GM12878 (cell line): ENCODE measurements at regions not wholly inside any gene's neighbourhood (a gene's known extent, or its start where the extent isn't known, plus 50 kb on each side); places are given as distances from the start of the nearest gene placed in this dataset.

Experiments used
- ATAC-seq: fragments of 200-7000 bp; cut with Tn5 transposase; 3 replicates; pipeline ENCODE4 v1.9.1; 2020; ENCODE audit warnings: mild to moderate bottlenecking, moderate library complexity
- BruUV-seq: library from RNA; stranded (reverse); fragments of 400-500 nt; replicated peaks from 2 replicates; lab custom pipeline; 2021; lab: Mats Ljungman, UMichigan
- CTCF ChIA-PET: fragments of 300-600 bp; sonication (Branson Sonifier 250); formaldehyde crosslinking; extraction: SDS; loops from one replicate; lab custom pipeline; 2021; ENCODE audit warnings: inconsistent platforms; lab: Yijun Ruan, JAX
- POLR2A ChIA-PET: fragments of 350-600 bp; formaldehyde crosslinking; extraction: SDS; loops from one replicate; lab custom pipeline; 2021; ENCODE audit warnings: inconsistent platforms; lab: Charles Lee
- RAD21 ChIA-PET: fragments of 300-600 bp; sonication (Branson Sonifier 250); formaldehyde crosslinking; loops from one replicate; lab custom pipeline; 2023; ENCODE audit warnings: antibody characterized with exemption; ENCODE audit not compliant: unreplicated experiment; lab: Charles Lee
- SMC1A ChIA-PET: fragments of 300-600 bp; sonication (Branson Sonifier 250); formaldehyde crosslinking; loops from one replicate; lab custom pipeline; 2023; ENCODE audit not compliant: unreplicated experiment, uncharacterized antibody; lab: Charles Lee
- DNase-seq: peaks from one replicate; pipeline ENCODE4 v3.0.0-alpha.2; 2011; ENCODE audit warnings: low read depth, low spot score
- FAIRE-seq: peaks from 3 replicates; lab custom pipeline; 2011; peaks lifted over from hg19 to GRCh38; lab: Jason Lieb, UNC
- H2AFZ ChIP-seq: 2 replicates; pipeline ENCODE4 v1.6.0; 2011; ENCODE audit warnings: low read depth, low read length, control low read depth; ENCODE audit not compliant: control insufficient read depth
- H3K27ac ChIP-seq: 2 replicates; pipeline ENCODE4 v1.5.1; 2011; ENCODE audit warnings: control low read depth; ENCODE audit not compliant: control insufficient read depth, insufficient read depth
- H3K27me3 ChIP-seq, 2 experiments: replicated peaks in 1 of 2; 2 replicates each; pipeline versions ENCODE4 v1.6.0 to v1.6.1; 2011; ENCODE audit warnings: low read length in 1 of 2; ENCODE audit not compliant: control insufficient read depth in 2 of 2, insufficient read depth in 2 of 2
- H3K36me3 ChIP-seq, 2 experiments: 2 replicates each; pipeline ENCODE4 v1.5.1; 2011; ENCODE audit warnings: low read length in 1 of 2; ENCODE audit not compliant: control insufficient read depth in 2 of 2, insufficient read depth in 2 of 2
- H3K4me1 ChIP-seq: 2 replicates; pipeline ENCODE4 v1.6.1; 2011; ENCODE audit warnings: mild to moderate bottlenecking, low read length, moderate library complexity, mixed read lengths; ENCODE audit not compliant: control insufficient read depth, insufficient read depth
- H3K4me2 ChIP-seq: 2 replicates; pipeline ENCODE4 v1.6.0; 2011; ENCODE audit warnings: control low read depth; ENCODE audit not compliant: control insufficient read depth, insufficient read depth
- H3K4me3 ChIP-seq: fragments of 200-600 bp; sonication (generic); 2 replicates; pipeline ENCODE4 v1.5.1; 2016
- H3K79me2 ChIP-seq: 2 replicates; pipeline ENCODE4 v1.6.0; 2011; ENCODE audit warnings: low read length; ENCODE audit not compliant: control insufficient read depth, insufficient read depth
- H3K9ac ChIP-seq: 2 replicates; pipeline ENCODE4 v1.8.0; 2011; ENCODE audit warnings: low read length, control low read depth, mixed read lengths; ENCODE audit not compliant: control insufficient read depth, insufficient read depth
- H3K9me3 ChIP-seq: replicated peaks from 3 replicates; pipeline ENCODE4 v1.5.1; 2011; ENCODE audit warnings: mild to moderate bottlenecking, low read length; ENCODE audit not compliant: control insufficient read depth, insufficient read depth
- H4K20me1 ChIP-seq: 2 replicates; pipeline ENCODE4 v1.6.0; 2011; ENCODE audit not compliant: control insufficient read depth, insufficient read depth
- ATF3 ChIP-seq: IDR thresholded peaks from 2 replicates; pipeline ENCODE4 v1.6.1; 2011; ENCODE audit warnings: low read depth, mild to moderate bottlenecking, low read length, moderate library complexity, borderline replicate concordance; ENCODE audit errors: extremely low read depth
- BCLAF1 ChIP-seq: fragments of 450-650 bp; IDR thresholded peaks from 2 replicates; pipeline ENCODE4 v1.6.1; 2017; ENCODE audit warnings: antibody characterized with exemption, mild to moderate bottlenecking, moderate library complexity
- CHD2 ChIP-seq: IDR thresholded peaks from 2 replicates; pipeline ENCODE4 v1.6.1; 2011; ENCODE audit warnings: low read depth, low read length, improper control_type of control experiment, borderline replicate concordance
- HSF1 ChIP-seq: fragments of 150-350 bp; IDR thresholded peaks from 2 replicates; pipeline ENCODE4 v1.6.1; 2014; ENCODE audit warnings: mild to moderate bottlenecking, low read depth, low read length
- MTA2 ChIP-seq: fragments of 450-650 bp; IDR thresholded peaks from 2 replicates; pipeline ENCODE4 v1.6.1; 2016; ENCODE audit warnings: low read depth, mild to moderate bottlenecking, moderate library complexity
- MXI1 ChIP-seq: fragments of 150-350 bp; IDR thresholded peaks from 2 replicates; pipeline ENCODE4 v1.6.1; 2011; ENCODE audit warnings: low read depth, mild to moderate bottlenecking, inconsistent platforms, low read length, improper control_type of control experiment
- PRDM15 ChIP-seq: fragments of 450-650 bp; formaldehyde crosslinking; IDR thresholded peaks from 2 replicates; pipeline ENCODE4 v1.4.0; 2020; ENCODE audit warnings: mild to moderate bottlenecking, moderate library complexity
- RAD21 ChIP-seq: IDR thresholded peaks from 2 replicates; pipeline ENCODE4 v1.6.1; 2011; ENCODE audit warnings: mild to moderate bottlenecking, low read depth, low read length, moderate library complexity; ENCODE audit not compliant: insufficient read depth
- RBBP5 ChIP-seq: fragments of 200-600 bp; sonication (generic); conservative IDR thresholded peaks from 2 replicates; pipeline ENCODE4 v1.6.1; 2016
- RFX5 ChIP-seq: IDR thresholded peaks from 2 replicates; pipeline ENCODE4 v1.6.1; 2011; ENCODE audit warnings: low read depth, low read length, improper control_type of control experiment
- TBL1XR1 ChIP-seq: IDR thresholded peaks from 2 replicates; pipeline ENCODE4 v1.6.1; 2012; ENCODE audit warnings: low read depth, low read length, improper control_type of control experiment
- ZBED1 ChIP-seq: IDR thresholded peaks from 2 replicates; pipeline ENCODE4 v1.6.1; 2016; ENCODE audit warnings: borderline replicate concordance
- WGBS: methylation state at CpG from one replicate; pipeline ENCODE4 v1.1.6; 2016; ENCODE audit warnings: low lambda C conversion rate; ENCODE audit not compliant: insufficient replicate concordance, insufficient coverage; ENCODE audit errors: missing lambda C conversion rate; 5-methylcytosine and 5-hydroxymethylcytosine counted together
- in situ Hi-C: fragments of 300-500 bp; cut with MboI; formaldehyde crosslinking; loops from 9 replicates; pipeline ENCODE4 v1.14.3; 2018; ENCODE audit warnings: mixed read lengths
- intact Hi-C: fragments of 100-400 bp; cut with micrococcal nuclease; formaldehyde crosslinking; loops from one replicate; pipeline ENCODE4 v1.14.2; 2022; ENCODE audit not compliant: unreplicated experiment

GRCh38 chr12:58491306-58491705 lies 429.0 kb downstream of the LRIG3 start:
- Histone ChIP-seq H3K4me1 (no peaks in the 10 kb centered on the region), H3K9ac (no peak overlapping the region), H3K79me2 (no peaks in the 10 kb centered on the region), H3K27ac (no peak overlapping the region)
- BruUV-seq: no TSS peak
- in situ Hi-C loops: no loop called here
- TF ChIP-seq MTA2 (no peak), ZBED1 (no peak), RBBP5 (no peak), MXI1 (no peak), BCLAF1 (no peak), PRDM15 (CRISPR knock-in tag) (no peak), HSF1 (no peak), RFX5 (no peak), RAD21 (no peak), ATF3 (no peak), TBL1XR1 (no peak), CHD2 (no peak)
- TF ChIP-seq, all 136 proteins: peak for 0
- Histone ChIP-seq H3K27me3 (no peaks in the 10 kb centered on the region), H3K4me3 (no peak overlapping the region), H3K4me2 (no peak overlapping the region), H4K20me1 (no peaks in the 10 kb centered on the region), H3K9me3 (no peaks in the 10 kb centered on the region), H2AFZ (no peak overlapping the region), H3K36me3 (no peaks in the 10 kb centered on the region)
- ChIA-PET SMC1A (no interaction called here), POLR2A (no interaction called here), CTCF (no interaction called here), RAD21 (no interaction called here)
- FAIRE-seq (no peak), ATAC-seq (no peak), DNase-seq (no peak)
- intact Hi-C loops: no loop called here
- WGBS: 29% methylated on average over 3 of the region's 3 CpGs
